ENCODE measurements at regions not wholly inside any gene's neighbourhood (a gene's known extent, or its start where the extent isn't known, plus 50 kb on each side); places are given as distances from the start of the nearest gene placed in this dataset.

- TF ChIP-seq EZH2 (IDR thresholded peaks at IDR 0.05; ENCODE audit: insufficient read depth, poor library complexity, severe bottlenecking) = no peak
- no peak for TF ChIP-seq EZH2phosphoT487 (IDR thresholded peaks at IDR 0.05; ENCODE audit: insufficient read depth, low read depth)
Observed at GRCh38 chr6:3634280-3634816, 117.2 kb downstream of the PXDC1 start.

All from GM23248 (cell line).